ENCODE measurements at regions not wholly inside any gene's neighbourhood (a gene's known extent, or its start where the extent isn't known, plus 50 kb on each side); places are given as distances from the start of the nearest gene placed in this dataset.

- ATAC-seq: no peak
- TF ChIP-seq OSR1 (CRISPR knock-in tag; IDR thresholded peaks at IDR 0.05) (no peak), ISL1 (CRISPR knock-in tag; IDR thresholded peaks at IDR 0.05) (no peak), ARNTL (CRISPR knock-in tag; IDR thresholded peaks at IDR 0.05; ENCODE audit: borderline replicate concordance, low read depth) (no peak), ZNF70 (CRISPR knock-in tag; IDR thresholded peaks at IDR 0.05) (no peak), PPARA (CRISPR knock-in tag; IDR thresholded peaks at IDR 0.05; ENCODE audit: borderline replicate concordance) (no peak), ESRRG (CRISPR knock-in tag; IDR thresholded peaks at IDR 0.05) (no peak), CSRNP3 (CRISPR knock-in tag; IDR thresholded peaks at IDR 0.05) (no peak), CSDC2 (CRISPR knock-in tag; IDR thresholded peaks at IDR 0.05) (no peak), TOX (CRISPR knock-in tag; IDR thresholded peaks at IDR 0.05; ENCODE audit: borderline replicate concordance) (peak; percentile 77; the same call in 1 of the 2 replicates), ZFP3 (CRISPR knock-in tag; IDR thresholded peaks at IDR 0.05) (no peak), CREB5 (CRISPR knock-in tag; IDR thresholded peaks at IDR 0.05; ENCODE audit: low read depth) (no peak), PATZ1 (CRISPR knock-in tag; IDR thresholded peaks at IDR 0.05; ENCODE audit: borderline replicate concordance) (no peak), ZC3H10 (CRISPR knock-in tag; IDR thresholded peaks at IDR 0.05) (peak; percentile 77; the same call in 1 of the 2 replicates), ZNF8 (CRISPR knock-in tag; IDR thresholded peaks at IDR 0.05) (no peak), ZFP30 (CRISPR knock-in tag; IDR thresholded peaks at IDR 0.05) (no peak)
Observed at GRCh38 chr3:102094506-102094905, 245.2 kb downstream of the NFKBIZ start.

GRCh38 chr3:102095383-102095782 is 246.1 kb downstream of the NFKBIZ start:
- ATAC-seq: no peak
- TF ChIP-seq ZFP30 (CRISPR knock-in tag; IDR thresholded peaks at IDR 0.05) (no peak), CREB5 (CRISPR knock-in tag; IDR thresholded peaks at IDR 0.05; ENCODE audit: low read depth) (no peak), CSDC2 (CRISPR knock-in tag; IDR thresholded peaks at IDR 0.05) (no peak), TCF4 (CRISPR knock-in tag; IDR thresholded peaks at IDR 0.05; ENCODE audit: borderline replicate concordance) (no peak), BACH2 (CRISPR knock-in tag; IDR thresholded peaks at IDR 0.05; ENCODE audit: borderline replicate concordance) (no peak), ZNF70 (CRISPR knock-in tag; IDR thresholded peaks at IDR 0.05) (no peak)

GRCh38 chr3:102096066-102096465 is 246.8 kb downstream of the NFKBIZ start:
- no peak for ATAC-seq
- no peak for TF ChIP-seq RARB (CRISPR knock-in tag; IDR thresholded peaks at IDR 0.05)
- TF ChIP-seq GLIS3 (CRISPR knock-in tag; IDR thresholded peaks at IDR 0.05): no peak
- TF ChIP-seq OSR1 (CRISPR knock-in tag; IDR thresholded peaks at IDR 0.05): no peak
- TF ChIP-seq ESRRG (CRISPR knock-in tag; IDR thresholded peaks at IDR 0.05): no peak
- no peak for TF ChIP-seq ZC3H10 (CRISPR knock-in tag; IDR thresholded peaks at IDR 0.05)
- TF ChIP-seq SNAI2 (CRISPR knock-in tag; IDR thresholded peaks at IDR 0.05): no peak
- no peak for TF ChIP-seq TSHZ2 (CRISPR knock-in tag; IDR thresholded peaks at IDR 0.05)
- no peak for TF ChIP-seq ISL1 (CRISPR knock-in tag; IDR thresholded peaks at IDR 0.05)
- no peak for TF ChIP-seq ZFP3 (CRISPR knock-in tag; IDR thresholded peaks at IDR 0.05)
